OCI-LY3 (cell line): ENCODE measurements at regions not wholly inside any gene's neighbourhood (a gene's known extent, or its start where the extent isn't known, plus 50 kb on each side); places are given as distances from the start of the nearest gene placed in this dataset.

ENCODE experiments used
- H2AFZ ChIP-seq: fragments of 200-600, 300-600 bp; shearing (Covaris generic); 2 replicates; pipeline ENCODE4 v1.6.0; 2014; ENCODE audit warnings: antibody characterized with exemption, low read depth, low read length
- H3K27ac ChIP-seq: fragments of 200-600, 300-600 bp; sonication (generic); 2 replicates; pipeline ENCODE4 v1.5.1; 2014; ENCODE audit warnings: mild to moderate bottlenecking, low read length, moderate library complexity, mixed read lengths
- H3K27me3 ChIP-seq: fragments of 200-600, 300-600 bp; sonication (generic); 2 replicates; pipeline ENCODE4 v1.6.1; 2014; ENCODE audit warnings: low read depth, low read length, mixed read lengths
- H3K36me3 ChIP-seq: fragments of 200-600, 300-600 bp; sonication (generic); replicated peaks from 2 replicates; pipeline ENCODE3; 2014; ENCODE audit warnings: low read depth, low read length, mixed read lengths
- H3K4me1 ChIP-seq: fragments of 300-600, 200-600 bp; sonication (generic); 2 replicates; pipeline ENCODE4 v1.6.1; 2014; ENCODE audit warnings: low read length, mixed read lengths
- H3K4me2 ChIP-seq: fragments of 200-600, 300-600 bp; sonication (generic); 2 replicates; pipeline ENCODE4 v1.6.1; 2014; ENCODE audit warnings: low read length, mixed read lengths
- H3K4me3 ChIP-seq: fragments of 300-600, 200-600 bp; sonication (generic); 2 replicates; pipeline ENCODE4 v1.5.1; 2014; ENCODE audit warnings: antibody characterized with exemption, mild to moderate bottlenecking, low read length, moderate library complexity
- H3K79me2 ChIP-seq: fragments of 300-600, 200-600 bp; shearing (Covaris generic); 2 replicates; pipeline ENCODE4 v1.6.1; 2014; ENCODE audit warnings: mild to moderate bottlenecking, low read length, mixed read lengths
- H3K9ac ChIP-seq: fragments of 300-600, 200-600 bp; shearing (Covaris generic); 2 replicates; pipeline ENCODE4 v1.6.0; 2014; ENCODE audit warnings: mild to moderate bottlenecking, low read length, moderate library complexity
- H3K9me3 ChIP-seq: fragments of 200-600, 300-600 bp; shearing (Covaris generic); 2 replicates; pipeline ENCODE4 v1.6.1; 2014; ENCODE audit warnings: low read length, mixed read lengths; ENCODE audit not compliant: insufficient read depth
- H4K20me1 ChIP-seq: fragments of 200-600, 300-600 bp; sonication (generic); 2 replicates; pipeline ENCODE4 v1.6.1; 2016; ENCODE audit warnings: low read length, mixed read lengths; ENCODE audit not compliant: insufficient read depth
- CTCF ChIP-seq: fragments of 200-600, 300-600 bp; sonication (generic); IDR thresholded peaks from 2 replicates; pipeline ENCODE4 v1.5.1; 2014; ENCODE audit warnings: antibody characterized with exemption, low read length, low read depth
- EZH2phosphoT487 ChIP-seq: fragments of 200-600 bp; shearing (Covaris generic); IDR thresholded peaks from 2 replicates; pipeline ENCODE4 v1.6.1; 2018; ENCODE audit warnings: antibody characterized with exemption, mixed run types, low read depth

GRCh38 chr2:239787538-239788050 lies 237.5 kb downstream of the NDUFA10 start:
- Histone ChIP-seq H3K4me1 (no peaks in the 10 kb centered on the region), H2AFZ (no peak overlapping the region), H3K9me3 (no peaks in the 10 kb centered on the region), H3K27me3 (no peaks in the 10 kb centered on the region), H3K4me2 (no peak overlapping the region), H4K20me1 (no peaks in the 10 kb centered on the region), H3K36me3 (no peaks in the 10 kb centered on the region), H3K79me2 (no peaks in the 10 kb centered on the region), H3K4me3 (no peak overlapping the region), H3K27ac (no peak overlapping the region), H3K9ac (no peak overlapping the region)
- TF ChIP-seq EZH2phosphoT487 (no peak), CTCF (no peak)

- Histone ChIP-seq H3K4me3 (no peak overlapping the region), H3K9ac (no peak overlapping the region), H3K36me3 (no peaks in the 10 kb centered on the region), H3K9me3 (no peaks in the 10 kb centered on the region), H3K27ac (no peak overlapping the region), H2AFZ (no peak overlapping the region), H3K79me2 (no peaks in the 10 kb centered on the region), H3K27me3 (no peaks in the 10 kb centered on the region), H3K4me1 (no peaks in the 10 kb centered on the region), H4K20me1 (no peaks in the 10 kb centered on the region), H3K4me2 (no peak overlapping the region)
- TF ChIP-seq EZH2phosphoT487 (no peak), CTCF (no peak)
Measured at GRCh38 chr2:239786791-239787190, 238.4 kb downstream of the NDUFA10 start.

GRCh38 chr2:239781454-239781853 lies 243.7 kb downstream of the NDUFA10 start:
- no peak overlapping the region for H3K4me3 ChIP-seq
- no peak overlapping the region for H3K27ac ChIP-seq
- no peaks in the 10 kb centered on the region for H4K20me1 ChIP-seq
- H2AFZ ChIP-seq = no peak overlapping the region
- no peaks in the 10 kb centered on the region for H3K4me1 ChIP-seq
- H3K9ac ChIP-seq = no peak overlapping the region
- no peak overlapping the region for H3K4me2 ChIP-seq
- H3K36me3 ChIP-seq = no peaks in the 10 kb centered on the region
- H3K79me2 ChIP-seq = no peaks in the 10 kb centered on the region
- TF ChIP-seq CTCF (no peak), EZH2phosphoT487 (no peak)
- no peaks in the 10 kb centered on the region for H3K27me3 ChIP-seq
- no peaks in the 10 kb centered on the region for H3K9me3 ChIP-seq

- H4K20me1 ChIP-seq = no peaks in the 10 kb centered on the region
- no peaks in the 10 kb centered on the region for H3K79me2 ChIP-seq
- H3K4me2 ChIP-seq = no peak overlapping the region
- no peaks in the 10 kb centered on the region for H3K9me3 ChIP-seq
- H3K36me3 ChIP-seq = no peaks in the 10 kb centered on the region
- H3K4me3 ChIP-seq = no peak overlapping the region
- no peak overlapping the region for H3K27ac ChIP-seq
- no peak overlapping the region for H3K9ac ChIP-seq
- H3K27me3 ChIP-seq = no peaks in the 10 kb centered on the region
- H3K4me1 ChIP-seq = no peaks in the 10 kb centered on the region
- TF ChIP-seq CTCF = no peak
- TF ChIP-seq EZH2phosphoT487 = no peak
- H2AFZ ChIP-seq = no peak overlapping the region
Measured at GRCh38 chr2:239780236-239780994, 244.7 kb downstream of the NDUFA10 start.
